GM12864 (cell line): ENCODE measurements at regions not wholly inside any gene's neighbourhood (a gene's known extent, or its start where the extent isn't known, plus 50 kb on each side); places are given as distances from the start of the nearest gene placed in this dataset.

Experiments used
- DNase-seq: peaks from one replicate; pipeline ENCODE4 v3.0.0-alpha.2; 2011; ENCODE audit warnings: low read depth
- H3K4me3 ChIP-seq: 2 replicates; pipeline ENCODE4 v1.5.1; 2011; ENCODE audit warnings: mild to moderate bottlenecking, low read depth, low read length, control low read depth
- TF ChIP-seq, protein P1 (sequence below): IDR thresholded peaks from 2 replicates; pipeline ENCODE4 v1.5.1; 2011; ENCODE audit warnings: low read depth, mild to moderate bottlenecking, moderate library complexity, low read length, control low read depth, inconsistent platforms; ENCODE audit errors: missing control alignments

DNA sequence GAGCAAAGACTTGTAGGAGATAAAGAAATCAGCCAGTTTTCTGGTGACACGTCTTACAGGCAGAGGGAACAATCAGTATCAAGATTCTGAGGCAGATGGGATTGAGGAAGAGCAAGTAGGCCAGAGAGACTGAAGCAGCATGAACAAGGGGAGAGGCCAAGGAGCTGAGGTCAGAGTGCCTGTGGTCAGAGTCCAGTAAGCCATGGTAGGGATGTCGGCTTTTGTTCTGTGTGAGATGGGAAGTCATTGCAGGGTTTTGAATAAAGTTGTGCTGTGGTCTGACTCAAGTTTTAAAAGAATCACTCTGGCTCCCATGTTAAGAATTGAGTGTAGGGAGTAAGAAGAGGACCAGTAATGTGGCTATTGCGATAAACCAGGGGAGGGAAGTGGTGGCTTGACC is 85.9 kb upstream of the IVNS1ABP start:
- H3K4me3 ChIP-seq, result no peak overlapping the region
- no peak for DNase-seq
- TF ChIP-seq, protein P1, sequence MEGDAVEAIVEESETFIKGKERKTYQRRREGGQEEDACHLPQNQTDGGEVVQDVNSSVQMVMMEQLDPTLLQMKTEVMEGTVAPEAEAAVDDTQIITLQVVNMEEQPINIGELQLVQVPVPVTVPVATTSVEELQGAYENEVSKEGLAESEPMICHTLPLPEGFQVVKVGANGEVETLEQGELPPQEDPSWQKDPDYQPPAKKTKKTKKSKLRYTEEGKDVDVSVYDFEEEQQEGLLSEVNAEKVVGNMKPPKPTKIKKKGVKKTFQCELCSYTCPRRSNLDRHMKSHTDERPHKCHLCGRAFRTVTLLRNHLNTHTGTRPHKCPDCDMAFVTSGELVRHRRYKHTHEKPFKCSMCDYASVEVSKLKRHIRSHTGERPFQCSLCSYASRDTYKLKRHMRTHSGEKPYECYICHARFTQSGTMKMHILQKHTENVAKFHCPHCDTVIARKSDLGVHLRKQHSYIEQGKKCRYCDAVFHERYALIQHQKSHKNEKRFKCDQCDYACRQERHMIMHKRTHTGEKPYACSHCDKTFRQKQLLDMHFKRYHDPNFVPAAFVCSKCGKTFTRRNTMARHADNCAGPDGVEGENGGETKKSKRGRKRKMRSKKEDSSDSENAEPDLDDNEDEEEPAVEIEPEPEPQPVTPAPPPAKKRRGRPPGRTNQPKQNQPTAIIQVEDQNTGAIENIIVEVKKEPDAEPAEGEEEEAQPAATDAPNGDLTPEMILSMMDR, result no peak

DNA sequence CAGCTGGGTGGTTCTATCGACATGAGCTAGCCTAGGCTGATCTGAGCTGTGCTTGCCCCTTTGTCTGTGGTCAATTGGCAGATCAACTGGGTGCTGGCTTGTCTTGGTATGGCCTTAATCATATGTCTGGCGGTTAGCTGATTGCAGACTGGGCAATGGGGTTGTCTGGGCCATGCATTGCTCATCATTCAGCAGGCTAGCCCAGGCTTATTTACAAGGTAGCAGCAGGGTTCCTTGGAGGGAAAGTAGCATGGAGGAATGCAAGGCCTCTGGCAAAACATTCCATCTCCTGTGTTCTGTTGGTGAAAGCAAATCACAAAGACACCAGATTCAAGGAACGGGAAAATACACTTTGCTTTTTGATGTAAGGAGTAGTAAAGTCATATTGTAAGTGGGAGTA is 84.0 kb upstream of the IVNS1ABP start:
- H3K4me3 ChIP-seq, result no peak overlapping the region
- TF ChIP-seq, protein P1, result no peak
- no peak for DNase-seq

DNA sequence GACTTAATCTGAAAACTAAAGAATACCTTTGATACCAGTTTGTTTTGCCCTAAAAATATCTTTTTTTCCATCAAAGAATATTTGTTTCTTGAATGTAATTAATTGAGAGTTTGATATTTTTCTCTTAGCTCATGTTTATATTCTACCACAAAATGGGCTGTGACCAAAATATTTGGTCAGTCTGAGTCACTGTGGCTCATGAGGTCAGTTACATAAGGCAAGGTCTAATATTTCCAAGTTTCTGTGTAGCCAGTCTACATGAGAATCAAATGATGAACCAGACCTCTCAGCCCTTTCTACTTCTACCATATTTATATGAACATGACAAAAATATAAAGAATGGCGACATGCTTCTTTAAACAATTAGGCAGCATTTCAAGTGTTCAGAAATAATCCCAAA is 83.0 kb upstream of the IVNS1ABP start:
- no peak for DNase-seq
- TF ChIP-seq, protein P1, result no peak
- H3K4me3 ChIP-seq, result no peak overlapping the region

DNA sequence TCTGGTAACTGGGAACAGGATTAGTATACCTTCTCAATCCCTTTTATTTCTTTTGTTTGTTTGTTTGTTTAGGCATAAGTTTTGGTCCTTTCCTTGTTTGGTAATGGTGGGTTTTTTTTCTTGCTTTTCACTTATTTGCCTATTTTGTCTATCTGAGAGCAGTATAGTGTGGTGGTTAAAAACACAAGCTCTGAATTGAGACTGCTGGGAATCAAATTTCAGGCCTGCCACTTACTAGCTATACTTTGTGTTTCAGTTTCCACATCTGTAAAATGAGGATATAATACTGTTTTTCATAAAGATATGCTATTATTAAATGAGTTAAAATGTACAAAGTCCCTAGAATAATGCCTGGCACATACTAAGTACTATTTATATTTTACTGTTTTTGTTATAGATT is 81.6 kb upstream of the IVNS1ABP start:
- H3K4me3 ChIP-seq, result no peak overlapping the region
- no peak for DNase-seq
- TF ChIP-seq, protein P1, result no peak

DNA sequence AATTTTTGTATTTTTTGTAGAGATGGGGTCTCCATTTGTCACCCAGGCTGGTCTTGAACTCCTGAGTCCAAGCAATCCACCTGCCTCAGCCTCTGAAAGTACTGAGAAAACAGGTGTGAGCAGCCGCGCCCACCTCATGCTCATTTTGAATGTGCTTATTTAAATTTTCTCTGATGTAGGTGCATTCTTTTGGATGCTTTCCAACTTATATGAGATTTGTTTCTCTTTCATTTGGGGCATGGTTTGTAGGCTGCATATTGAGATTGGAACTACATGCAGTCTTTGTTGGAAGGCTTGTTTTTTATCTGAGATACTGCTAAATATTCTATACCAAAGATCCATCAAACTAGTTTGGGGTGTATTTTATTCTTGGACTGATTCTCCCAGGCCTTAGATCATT is 81.0 kb upstream of the IVNS1ABP start:
- DNase-seq, result no peak
- TF ChIP-seq, protein P1, result no peak

DNA sequence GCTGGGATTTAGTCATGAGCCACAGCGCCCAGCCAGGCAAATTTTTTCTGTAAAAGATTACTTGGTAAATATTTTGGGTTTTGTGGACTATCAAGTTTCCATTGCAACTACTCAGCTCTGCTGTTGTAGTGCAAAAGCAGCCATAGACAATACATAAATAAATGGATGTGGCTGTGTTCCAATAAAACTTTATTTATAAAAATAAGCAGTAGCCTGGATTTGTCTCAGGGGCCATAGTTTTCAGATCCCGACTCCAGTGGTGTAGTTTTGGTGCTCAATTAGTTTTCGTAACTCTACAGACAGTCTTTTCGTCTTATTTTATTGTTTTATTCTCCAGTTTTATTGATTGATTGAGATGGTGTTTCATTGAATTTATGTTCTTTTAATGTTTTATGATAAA is 80.1 kb upstream of the IVNS1ABP start:
- TF ChIP-seq, protein P1, result no peak
- no peak for DNase-seq
- no peak overlapping the region for H3K4me3 ChIP-seq

More for the DNA sequence above, 81.0 kb upstream of the IVNS1ABP start:
- no peak overlapping the region for H3K4me3 ChIP-seq

DNA sequence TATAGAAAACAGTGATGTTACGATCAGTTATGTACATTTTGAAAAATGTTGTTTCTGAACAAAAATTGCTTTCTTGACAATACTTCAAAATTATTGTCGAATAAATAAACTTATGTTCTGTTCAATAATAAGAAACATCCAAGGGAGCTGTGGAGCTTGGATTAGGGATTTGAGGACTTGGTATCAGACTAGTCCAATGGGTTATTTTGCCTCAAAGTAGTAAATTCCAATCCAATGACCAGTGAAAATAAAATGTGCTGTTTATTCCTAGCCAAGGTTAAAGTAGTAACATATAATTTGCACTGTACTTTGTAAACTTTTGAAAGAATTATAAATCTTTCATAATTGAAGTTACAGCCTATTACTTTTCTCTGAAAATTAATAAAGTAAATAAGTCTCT is 79.1 kb upstream of the IVNS1ABP start:
- TF ChIP-seq, protein P1, result no peak
- no peak overlapping the region for H3K4me3 ChIP-seq
- DNase-seq, result no peak
